GM06990 (cell line): ENCODE measurements at regions not wholly inside any gene's neighbourhood (a gene's known extent, or its start where the extent isn't known, plus 50 kb on each side); places are given as distances from the start of the nearest gene placed in this dataset.

ENCODE experiments used
- DNase-seq: peaks from one replicate; pipeline ENCODE4 v3.0.0-alpha.2; 2011; ENCODE audit not compliant: insufficient read length; ENCODE audit errors: extremely low read depth
- H3K27me3 ChIP-seq: replicated peaks from 2 replicates; pipeline ENCODE4 v1.6.0; 2011; ENCODE audit warnings: low read length; ENCODE audit not compliant: control insufficient read depth, insufficient read depth
- H3K36me3 ChIP-seq: 2 replicates; pipeline ENCODE4 v1.5.1; 2011; ENCODE audit warnings: low read length; ENCODE audit not compliant: control insufficient read depth, insufficient read depth
- H3K4me3 ChIP-seq: replicated peaks from 2 replicates; pipeline ENCODE4 v1.5.1; 2011; ENCODE audit warnings: low read depth, mild to moderate bottlenecking, control low read depth, low read length
- CTCF ChIP-seq: IDR thresholded peaks from 2 replicates; pipeline ENCODE4 v1.5.1; 2011; ENCODE audit warnings: low read length, control low read depth, mild to moderate bottlenecking, inconsistent platforms; ENCODE audit not compliant: insufficient read depth, poor library complexity, severe bottlenecking

GRCh38 chr6:106003268-106003987, 82.7 kb upstream of the PRDM1 start:
- Histone ChIP-seq H3K27me3 (no peaks in the 10 kb centered on the region; the same call in 1 of the 2 replicates), H3K36me3 (no peaks in the 10 kb centered on the region), H3K4me3 (no peak overlapping the region)
- DNase-seq: no peak
- no peak for TF ChIP-seq CTCF

DNA sequence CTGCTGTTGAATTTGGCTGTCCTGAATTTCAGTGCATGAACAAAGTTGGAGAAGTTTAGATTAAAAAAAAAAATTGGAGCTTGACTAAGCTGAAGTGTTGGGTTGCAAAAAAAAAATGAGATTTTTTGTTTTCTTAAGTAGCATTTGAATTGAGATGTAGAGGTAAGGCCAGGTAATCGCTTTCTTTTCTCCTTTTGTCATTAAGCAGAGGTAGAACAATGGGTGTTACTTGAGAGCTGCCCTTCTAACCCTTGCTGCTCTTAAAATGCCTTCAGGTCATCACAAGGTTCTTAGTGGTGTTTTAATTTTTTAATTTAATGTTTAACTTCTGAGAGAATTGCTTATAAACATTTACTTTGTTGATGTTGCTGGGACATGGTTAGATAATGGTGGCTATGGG, 84.1 kb upstream of the PRDM1 start:
- H3K27me3 ChIP-seq: no peaks in the 10 kb centered on the region; the same call in 1 of the 2 replicates
- no peak overlapping the region for H3K4me3 ChIP-seq
- DNase-seq: no peak
- TF ChIP-seq CTCF: no peak
- H3K36me3 ChIP-seq: no peaks in the 10 kb centered on the region

- TF ChIP-seq CTCF: no peak
- no peaks in the 10 kb centered on the region; the same call in 1 of the 2 replicates for H3K27me3 ChIP-seq
- H3K36me3 ChIP-seq: no peaks in the 10 kb centered on the region
- H3K4me3 ChIP-seq: no peak overlapping the region
- DNase-seq: no peak
Observed at GRCh38 chr6:106000935-106001334, 85.2 kb upstream of the PRDM1 start.

DNA sequence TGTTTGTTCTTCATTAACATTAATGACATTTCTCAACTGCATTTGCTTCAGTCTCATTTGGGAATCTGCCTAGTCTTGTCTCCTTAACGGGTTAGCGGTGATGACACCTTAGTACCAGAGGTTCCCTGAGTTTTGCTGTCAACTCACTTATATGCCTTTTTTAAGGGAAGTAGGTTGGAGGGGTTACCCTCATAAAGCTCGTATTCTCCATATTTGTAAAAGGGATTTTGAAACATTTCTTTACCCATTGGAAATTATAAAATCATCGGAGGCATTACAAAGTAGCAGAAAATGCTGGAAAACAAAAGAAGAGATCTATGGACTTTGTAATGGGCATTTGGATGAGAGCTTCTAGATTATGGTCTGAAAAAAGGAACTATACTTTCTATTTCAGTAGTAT, 88.7 kb upstream of the PRDM1 start:
- H3K4me3 ChIP-seq: no peak overlapping the region

GRCh38 chr6:105995391-105995865, 90.7 kb upstream of the PRDM1 start:
- no peak for TF ChIP-seq CTCF
- DNase-seq: no peak
- Histone ChIP-seq H3K27me3 (peaks cover 2% of the 10 kb centered on the region; the same call in 1 of the 2 replicates), H3K4me3 (no peak overlapping the region), H3K36me3 (no peaks in the 10 kb centered on the region)

More for the DNA sequence above, 88.7 kb upstream of the PRDM1 start:
- no peak for DNase-seq
- TF ChIP-seq CTCF: no peak
- Histone ChIP-seq H3K27me3 (peaks cover 2% of the 10 kb centered on the region; the same call in 1 of the 2 replicates), H3K36me3 (no peaks in the 10 kb centered on the region)
